ENCODE measurements at regions not wholly inside any gene's neighbourhood (a gene's known extent, or its start where the extent isn't known, plus 50 kb on each side); places are given as distances from the start of the nearest gene placed in this dataset.

- TF ChIP-seq, protein P1, sequence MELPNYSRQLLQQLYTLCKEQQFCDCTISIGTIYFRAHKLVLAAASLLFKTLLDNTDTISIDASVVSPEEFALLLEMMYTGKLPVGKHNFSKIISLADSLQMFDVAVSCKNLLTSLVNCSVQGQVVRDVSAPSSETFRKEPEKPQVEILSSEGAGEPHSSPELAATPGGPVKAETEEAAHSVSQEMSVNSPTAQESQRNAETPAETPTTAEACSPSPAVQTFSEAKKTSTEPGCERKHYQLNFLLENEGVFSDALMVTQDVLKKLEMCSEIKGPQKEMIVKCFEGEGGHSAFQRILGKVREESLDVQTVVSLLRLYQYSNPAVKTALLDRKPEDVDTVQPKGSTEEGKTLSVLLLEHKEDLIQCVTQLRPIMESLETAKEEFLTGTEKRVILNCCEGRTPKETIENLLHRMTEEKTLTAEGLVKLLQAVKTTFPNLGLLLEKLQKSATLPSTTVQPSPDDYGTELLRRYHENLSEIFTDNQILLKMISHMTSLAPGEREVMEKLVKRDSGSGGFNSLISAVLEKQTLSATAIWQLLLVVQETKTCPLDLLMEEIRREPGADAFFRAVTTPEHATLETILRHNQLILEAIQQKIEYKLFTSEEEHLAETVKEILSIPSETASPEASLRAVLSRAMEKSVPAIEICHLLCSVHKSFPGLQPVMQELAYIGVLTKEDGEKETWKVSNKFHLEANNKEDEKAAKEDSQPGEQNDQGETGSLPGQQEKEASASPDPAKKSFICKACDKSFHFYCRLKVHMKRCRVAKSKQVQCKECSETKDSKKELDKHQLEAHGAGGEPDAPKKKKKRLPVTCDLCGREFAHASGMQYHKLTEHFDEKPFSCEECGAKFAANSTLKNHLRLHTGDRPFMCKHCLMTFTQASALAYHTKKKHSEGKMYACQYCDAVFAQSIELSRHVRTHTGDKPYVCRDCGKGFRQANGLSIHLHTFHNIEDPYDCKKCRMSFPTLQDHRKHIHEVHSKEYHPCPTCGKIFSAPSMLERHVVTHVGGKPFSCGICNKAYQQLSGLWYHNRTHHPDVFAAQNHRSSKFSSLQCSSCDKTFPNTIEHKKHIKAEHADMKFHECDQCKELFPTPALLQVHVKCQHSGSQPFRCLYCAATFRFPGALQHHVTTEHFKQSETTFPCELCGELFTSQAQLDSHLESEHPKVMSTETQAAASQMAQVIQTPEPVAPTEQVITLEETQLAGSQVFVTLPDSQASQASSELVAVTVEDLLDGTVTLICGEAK (IDR thresholded peaks at IDR 0.05; ENCODE audit: borderline replicate concordance), result no peak
- TF ChIP-seq RB1 (IDR thresholded peaks at IDR 0.05; ENCODE audit: borderline replicate concordance) (no peak), BACH1 (IDR thresholded peaks at IDR 0.05; ENCODE audit: borderline replicate concordance) (no peak), ASH2L (IDR thresholded peaks at IDR 0.05; ENCODE audit: borderline replicate concordance, low read depth) (no peak), ESRRA (IDR thresholded peaks at IDR 0.05; ENCODE audit: low read length) (no peak), ZNF274 (IDR thresholded peaks at IDR 0.05; ENCODE audit: insufficient read depth, insufficient read length) (no peak)
Observed at GRCh38 chr21:38916214-38916964, 110.7 kb downstream of the ETS2 start (continued).

GRCh38 chr21:38915546-38915945 lies 109.8 kb downstream of the ETS2 start:
- in situ Hi-C loops (cut with MboI) (no loop called here), intact Hi-C loops (cut with micrococcal nuclease; ENCODE audit: unreplicated experiment) (no loop called here)
- no peak overlapping the region for H3K4me2 ChIP-seq (ENCODE audit: control insufficient read depth, insufficient read depth)
- no peaks in the 10 kb centered on the region for H3K27me3 ChIP-seq (replicated peaks in 1 of 2; ENCODE audit: control insufficient read depth in 2 of 2, insufficient read depth in 2 of 2, low read length in 1 of 2)
- RAD21 ChIA-PET (ENCODE audit: unreplicated experiment), result no interaction called here
- no peak overlapping the region for H3K4me3 ChIP-seq
- H2AFZ ChIP-seq (ENCODE audit: control insufficient read depth, low read depth, low read length), result no peak overlapping the region
- no peaks in the 10 kb centered on the region for H3K9me3 ChIP-seq (replicated peaks; ENCODE audit: control insufficient read depth, insufficient read depth, low read length)
- BruUV-seq (replicated peaks), result no TSS peak
- TF ChIP-seq TAF1 (IDR thresholded peaks at IDR 0.05; ENCODE audit: borderline replicate concordance, low read depth, low read length) (no peak), YBX1 (IDR thresholded peaks at IDR 0.05) (no peak), MYB (IDR thresholded peaks at IDR 0.05; ENCODE audit: borderline replicate concordance, low read depth, low read length) (no peak), NBN (IDR thresholded peaks at IDR 0.05) (no peak), RAD51 (IDR thresholded peaks at IDR 0.05) (no peak), HDAC2 (IDR thresholded peaks at IDR 0.05) (no peak), MEF2B (IDR thresholded peaks at IDR 0.05; ENCODE audit: partially characterized antibody, poor library complexity, severe bottlenecking) (no peak), TARDBP (IDR thresholded peaks at IDR 0.05; ENCODE audit: borderline replicate concordance) (no peak), KAT2A (conservative IDR thresholded peaks at IDR 0.05; ENCODE audit: control insufficient read depth, low read depth, low read length) (no peak), ZSCAN29 (IDR thresholded peaks at IDR 0.05) (no peak)
- ATAC-seq, result no peak
- WGBS (ENCODE audit: insufficient coverage, insufficient replicate concordance, low lambda C conversion rate, missing lambda C conversion rate), result 72% methylated on average over 4 of the region's 4 CpGs
- no peaks in the 10 kb centered on the region for H3K4me1 ChIP-seq (ENCODE audit: control insufficient read depth, insufficient read depth, low read length)
- SMC1A ChIA-PET (ENCODE audit: uncharacterized antibody, unreplicated experiment), result no interaction called here
- CTCF ChIA-PET, result no interaction called here
- H3K36me3 ChIP-seq (ENCODE audit: control insufficient read depth in 2 of 2, insufficient read depth in 2 of 2, low read length in 1 of 2), result no peaks in the 10 kb centered on the region
- no peak for DNase-seq (ENCODE audit: low read depth, low spot score)
- no peaks in the 10 kb centered on the region for H3K79me2 ChIP-seq (ENCODE audit: control insufficient read depth, insufficient read depth, low read length)
- no peak overlapping the region for H3K27ac ChIP-seq (ENCODE audit: control insufficient read depth, insufficient read depth)
- H3K9ac ChIP-seq (ENCODE audit: control insufficient read depth, insufficient read depth, low read length), result no peak overlapping the region
- FAIRE-seq, result no peak
- H4K20me1 ChIP-seq (ENCODE audit: control insufficient read depth, insufficient read depth), result no peaks in the 10 kb centered on the region
- POLR2A ChIA-PET, result no interaction called here

Measured in GM12878 (cell line).